ENCODE measurements at regions not wholly inside any gene's neighbourhood (a gene's known extent, or its start where the extent isn't known, plus 50 kb on each side); places are given as distances from the start of the nearest gene placed in this dataset.

DNA sequence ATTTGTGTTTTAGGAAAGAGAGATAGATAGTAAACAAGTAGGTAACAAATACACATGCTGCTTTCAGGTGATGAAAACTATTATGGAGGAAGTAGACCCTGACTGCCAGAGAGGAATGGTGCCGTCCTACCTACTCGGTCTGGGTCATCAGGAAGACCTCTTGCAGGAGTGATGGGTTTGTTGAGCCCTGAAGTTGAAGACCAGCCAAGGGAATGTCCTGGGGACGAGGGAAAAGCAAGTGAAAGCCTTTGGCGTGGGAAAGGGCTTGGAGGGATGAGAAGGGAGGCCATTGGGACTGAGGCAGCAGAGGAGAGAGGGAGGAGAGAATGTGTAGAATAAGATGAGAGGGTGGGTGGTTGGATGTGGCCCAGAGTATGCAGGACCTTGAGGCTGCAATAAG, 379.5 kb upstream of the USP24 start:
- no peak for TF ChIP-seq POLR2AphosphoS5 (IDR thresholded peaks at IDR 0.05; ENCODE audit: low read depth)
- TF ChIP-seq, protein P1, sequence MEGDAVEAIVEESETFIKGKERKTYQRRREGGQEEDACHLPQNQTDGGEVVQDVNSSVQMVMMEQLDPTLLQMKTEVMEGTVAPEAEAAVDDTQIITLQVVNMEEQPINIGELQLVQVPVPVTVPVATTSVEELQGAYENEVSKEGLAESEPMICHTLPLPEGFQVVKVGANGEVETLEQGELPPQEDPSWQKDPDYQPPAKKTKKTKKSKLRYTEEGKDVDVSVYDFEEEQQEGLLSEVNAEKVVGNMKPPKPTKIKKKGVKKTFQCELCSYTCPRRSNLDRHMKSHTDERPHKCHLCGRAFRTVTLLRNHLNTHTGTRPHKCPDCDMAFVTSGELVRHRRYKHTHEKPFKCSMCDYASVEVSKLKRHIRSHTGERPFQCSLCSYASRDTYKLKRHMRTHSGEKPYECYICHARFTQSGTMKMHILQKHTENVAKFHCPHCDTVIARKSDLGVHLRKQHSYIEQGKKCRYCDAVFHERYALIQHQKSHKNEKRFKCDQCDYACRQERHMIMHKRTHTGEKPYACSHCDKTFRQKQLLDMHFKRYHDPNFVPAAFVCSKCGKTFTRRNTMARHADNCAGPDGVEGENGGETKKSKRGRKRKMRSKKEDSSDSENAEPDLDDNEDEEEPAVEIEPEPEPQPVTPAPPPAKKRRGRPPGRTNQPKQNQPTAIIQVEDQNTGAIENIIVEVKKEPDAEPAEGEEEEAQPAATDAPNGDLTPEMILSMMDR (IDR thresholded peaks at IDR 0.05; ENCODE audit: insufficient read depth, low read length) = no peak
- TF ChIP-seq, protein P2, sequence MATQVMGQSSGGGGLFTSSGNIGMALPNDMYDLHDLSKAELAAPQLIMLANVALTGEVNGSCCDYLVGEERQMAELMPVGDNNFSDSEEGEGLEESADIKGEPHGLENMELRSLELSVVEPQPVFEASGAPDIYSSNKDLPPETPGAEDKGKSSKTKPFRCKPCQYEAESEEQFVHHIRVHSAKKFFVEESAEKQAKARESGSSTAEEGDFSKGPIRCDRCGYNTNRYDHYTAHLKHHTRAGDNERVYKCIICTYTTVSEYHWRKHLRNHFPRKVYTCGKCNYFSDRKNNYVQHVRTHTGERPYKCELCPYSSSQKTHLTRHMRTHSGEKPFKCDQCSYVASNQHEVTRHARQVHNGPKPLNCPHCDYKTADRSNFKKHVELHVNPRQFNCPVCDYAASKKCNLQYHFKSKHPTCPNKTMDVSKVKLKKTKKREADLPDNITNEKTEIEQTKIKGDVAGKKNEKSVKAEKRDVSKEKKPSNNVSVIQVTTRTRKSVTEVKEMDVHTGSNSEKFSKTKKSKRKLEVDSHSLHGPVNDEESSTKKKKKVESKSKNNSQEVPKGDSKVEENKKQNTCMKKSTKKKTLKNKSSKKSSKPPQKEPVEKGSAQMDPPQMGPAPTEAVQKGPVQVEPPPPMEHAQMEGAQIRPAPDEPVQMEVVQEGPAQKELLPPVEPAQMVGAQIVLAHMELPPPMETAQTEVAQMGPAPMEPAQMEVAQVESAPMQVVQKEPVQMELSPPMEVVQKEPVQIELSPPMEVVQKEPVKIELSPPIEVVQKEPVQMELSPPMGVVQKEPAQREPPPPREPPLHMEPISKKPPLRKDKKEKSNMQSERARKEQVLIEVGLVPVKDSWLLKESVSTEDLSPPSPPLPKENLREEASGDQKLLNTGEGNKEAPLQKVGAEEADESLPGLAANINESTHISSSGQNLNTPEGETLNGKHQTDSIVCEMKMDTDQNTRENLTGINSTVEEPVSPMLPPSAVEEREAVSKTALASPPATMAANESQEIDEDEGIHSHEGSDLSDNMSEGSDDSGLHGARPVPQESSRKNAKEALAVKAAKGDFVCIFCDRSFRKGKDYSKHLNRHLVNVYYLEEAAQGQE (IDR thresholded peaks at IDR 0.05; ENCODE audit: insufficient replicate concordance, low read depth) = no peak
